Esophagus muscularis mucosa (tissue), 3 donors: ENCODE measurements at regions not wholly inside any gene's neighbourhood (a gene's known extent, or its start where the extent isn't known, plus 50 kb on each side); places are given as distances from the start of the nearest gene placed in this dataset.
"Not testable (repeated sequence)": the region's sequence is repeated elsewhere in the genome, so short reads cannot be mapped to it uniquely, and the experiment has no call there.

Experiments
- POLR2A ChIP-seq: fragments of 450-650 bp; IDR thresholded peaks from one replicate; pipeline ENCODE4 v1.6.1; 2017; ENCODE audit warnings: antibody characterized with exemption, moderate library complexity, mild to moderate bottlenecking, low read depth
- TF ChIP-seq, protein P1 (sequence below), 3 experiments: fragments of 200-600 bp in 2 of 3; fragments of 450-650 bp in 1 of 3; sonication (generic) in 2 of 3; IDR thresholded peaks; one replicate each; pipeline ENCODE4 v1.5.1; 2017 to 2019; ENCODE audit warnings: antibody characterized with exemption in 3 of 3, mild to moderate bottlenecking in 2 of 3, moderate library complexity in 1 of 3

GRCh38 chr21:9705455-9705854 is 815.9 kb upstream of the TPTE start:
- TF ChIP-seq, protein P1, sequence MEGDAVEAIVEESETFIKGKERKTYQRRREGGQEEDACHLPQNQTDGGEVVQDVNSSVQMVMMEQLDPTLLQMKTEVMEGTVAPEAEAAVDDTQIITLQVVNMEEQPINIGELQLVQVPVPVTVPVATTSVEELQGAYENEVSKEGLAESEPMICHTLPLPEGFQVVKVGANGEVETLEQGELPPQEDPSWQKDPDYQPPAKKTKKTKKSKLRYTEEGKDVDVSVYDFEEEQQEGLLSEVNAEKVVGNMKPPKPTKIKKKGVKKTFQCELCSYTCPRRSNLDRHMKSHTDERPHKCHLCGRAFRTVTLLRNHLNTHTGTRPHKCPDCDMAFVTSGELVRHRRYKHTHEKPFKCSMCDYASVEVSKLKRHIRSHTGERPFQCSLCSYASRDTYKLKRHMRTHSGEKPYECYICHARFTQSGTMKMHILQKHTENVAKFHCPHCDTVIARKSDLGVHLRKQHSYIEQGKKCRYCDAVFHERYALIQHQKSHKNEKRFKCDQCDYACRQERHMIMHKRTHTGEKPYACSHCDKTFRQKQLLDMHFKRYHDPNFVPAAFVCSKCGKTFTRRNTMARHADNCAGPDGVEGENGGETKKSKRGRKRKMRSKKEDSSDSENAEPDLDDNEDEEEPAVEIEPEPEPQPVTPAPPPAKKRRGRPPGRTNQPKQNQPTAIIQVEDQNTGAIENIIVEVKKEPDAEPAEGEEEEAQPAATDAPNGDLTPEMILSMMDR (IDR thresholded peaks at IDR 0.05) = not testable (repeated sequence)
- TF ChIP-seq POLR2A = not testable (repeated sequence)
